ENCODE measurements at regions not wholly inside any gene's neighbourhood (a gene's known extent, or its start where the extent isn't known, plus 50 kb on each side); places are given as distances from the start of the nearest gene placed in this dataset.
"Not testable (repeated sequence)": the region's sequence is repeated elsewhere in the genome, so short reads cannot be mapped to it uniquely, and the experiment has no call there.

DNA sequence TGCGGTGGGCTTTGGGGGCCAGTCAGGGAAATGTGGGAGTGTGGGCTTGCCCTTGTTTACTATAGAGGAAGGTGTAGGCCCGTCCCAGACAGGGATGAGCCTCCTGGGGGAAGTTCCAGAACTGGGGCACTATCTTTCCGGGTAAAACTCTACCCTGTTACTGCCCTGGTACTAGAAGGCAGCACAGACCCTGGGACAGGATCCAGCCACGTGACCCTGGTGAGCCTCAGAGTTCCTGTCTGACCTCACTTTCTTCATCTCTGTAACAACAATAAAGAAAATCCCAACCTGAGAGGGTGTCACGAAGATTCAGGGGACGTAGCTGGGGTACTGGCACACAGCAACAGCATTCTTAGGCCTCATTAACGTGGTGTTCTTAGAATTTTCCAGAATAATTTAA is 239.6 kb upstream of the FOXF1 start:
- Histone ChIP-seq H3K27me3 (ENCODE audit: insufficient read depth, low read length) (peaks cover 9% of the 10 kb centered on the region), H3K4me2 (ENCODE audit: low read length) (no peak overlapping the region), H3K9ac (ENCODE audit: low read length) (no peak overlapping the region), H3K4me1 (ENCODE audit: insufficient read depth, low read length) (no peaks in the 10 kb centered on the region), H3K27ac (ENCODE audit: low read depth, low read length) (no peak overlapping the region), H4K20me1 (ENCODE audit: insufficient read depth, low read length) (no peaks in the 10 kb centered on the region), H2AFZ (ENCODE audit: low read depth, low read length) (no peak overlapping the region), H3K36me3 (ENCODE audit: insufficient read depth, low read length) (no peaks in the 10 kb centered on the region), H3K4me3 (ENCODE audit: insufficient read depth, low read depth, low read length) (no peak overlapping the region), H3K79me2 (ENCODE audit: insufficient read depth, low read length) (no peaks in the 10 kb centered on the region), H3K9me3 (ENCODE audit: insufficient read depth, low read depth, low read length) (no peaks in the 10 kb centered on the region)
- TF ChIP-seq, protein P1, sequence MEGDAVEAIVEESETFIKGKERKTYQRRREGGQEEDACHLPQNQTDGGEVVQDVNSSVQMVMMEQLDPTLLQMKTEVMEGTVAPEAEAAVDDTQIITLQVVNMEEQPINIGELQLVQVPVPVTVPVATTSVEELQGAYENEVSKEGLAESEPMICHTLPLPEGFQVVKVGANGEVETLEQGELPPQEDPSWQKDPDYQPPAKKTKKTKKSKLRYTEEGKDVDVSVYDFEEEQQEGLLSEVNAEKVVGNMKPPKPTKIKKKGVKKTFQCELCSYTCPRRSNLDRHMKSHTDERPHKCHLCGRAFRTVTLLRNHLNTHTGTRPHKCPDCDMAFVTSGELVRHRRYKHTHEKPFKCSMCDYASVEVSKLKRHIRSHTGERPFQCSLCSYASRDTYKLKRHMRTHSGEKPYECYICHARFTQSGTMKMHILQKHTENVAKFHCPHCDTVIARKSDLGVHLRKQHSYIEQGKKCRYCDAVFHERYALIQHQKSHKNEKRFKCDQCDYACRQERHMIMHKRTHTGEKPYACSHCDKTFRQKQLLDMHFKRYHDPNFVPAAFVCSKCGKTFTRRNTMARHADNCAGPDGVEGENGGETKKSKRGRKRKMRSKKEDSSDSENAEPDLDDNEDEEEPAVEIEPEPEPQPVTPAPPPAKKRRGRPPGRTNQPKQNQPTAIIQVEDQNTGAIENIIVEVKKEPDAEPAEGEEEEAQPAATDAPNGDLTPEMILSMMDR (IDR thresholded peaks at IDR 0.05; ENCODE audit: insufficient read depth, low read depth, low read length) = no peak
- TF ChIP-seq EZH2 (IDR thresholded peaks at IDR 0.05; ENCODE audit: insufficient read depth, low read length) = no peak
- FAIRE-seq (no peak), DNase-seq (ENCODE audit: low read depth) (no peak)
- no peaks in the 10 kb centered on the region for H3K9me3 Mint-ChIP-seq (ENCODE audit: unreplicated experiment)
- no peaks in the 10 kb centered on the region for H3K36me3 Mint-ChIP-seq (ENCODE audit: low read depth, unreplicated experiment)
- peaks cover 42% of the 10 kb centered on the region for H3K27me3 Mint-ChIP-seq (ENCODE audit: low read depth, unreplicated experiment)
- no peak overlapping the region for H3K27ac Mint-ChIP-seq (ENCODE audit: unreplicated experiment)
- H3K4me1 Mint-ChIP-seq (ENCODE audit: low read depth, unreplicated experiment) = no peaks in the 10 kb centered on the region
- no peak overlapping the region for H3K4me3 Mint-ChIP-seq (ENCODE audit: unreplicated experiment)

DNA sequence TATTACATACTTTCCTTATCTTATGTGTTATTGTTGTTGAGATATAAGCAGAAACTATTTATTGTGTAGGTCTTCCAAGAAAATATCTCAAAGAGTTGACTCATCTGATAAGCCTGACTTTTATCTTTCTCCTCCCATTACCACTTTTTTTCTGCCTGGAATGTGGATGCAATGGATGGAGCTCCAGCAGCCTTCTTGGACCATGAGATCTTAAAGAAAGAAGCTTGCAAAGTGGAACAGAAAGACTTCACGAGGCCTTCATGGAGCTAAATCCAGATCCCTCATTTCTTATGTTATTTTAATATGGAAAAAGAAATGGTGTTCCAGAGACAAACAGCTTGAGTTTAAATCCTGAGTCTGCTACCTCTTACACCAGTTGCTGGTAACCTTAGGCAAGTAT is 237.6 kb upstream of the FOXF1 start:
- H3K4me1 Mint-ChIP-seq (ENCODE audit: low read depth, unreplicated experiment) = no peaks in the 10 kb centered on the region
- H3K4me3 Mint-ChIP-seq (ENCODE audit: unreplicated experiment) = no peak overlapping the region
- DNase-seq (ENCODE audit: low read depth) = no peak

DNA sequence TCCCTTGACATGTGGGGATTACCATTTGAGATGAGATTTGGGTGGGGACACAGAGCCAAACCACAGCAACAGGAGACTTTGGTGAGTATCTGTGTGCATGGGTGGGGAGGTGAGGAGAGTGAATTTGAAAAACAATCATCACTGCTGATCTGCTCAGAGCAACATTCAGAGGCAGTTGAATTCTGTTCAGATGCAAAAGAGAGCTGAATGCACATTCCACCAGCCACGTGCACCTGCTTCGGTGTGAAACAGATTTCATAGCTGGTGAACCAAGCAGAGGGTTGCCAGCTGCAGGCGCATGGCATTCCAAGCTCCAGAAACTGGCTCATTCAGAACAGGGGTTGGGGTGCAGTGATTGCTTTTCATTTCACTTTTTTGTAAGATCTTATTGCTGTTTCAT is 233.1 kb upstream of the FOXF1 start:
- DNase-seq (ENCODE audit: low read depth) (no peak), FAIRE-seq (no peak)
- Mint-ChIP-seq H3K27ac (ENCODE audit: unreplicated experiment) (no peak overlapping the region), H3K27me3 (ENCODE audit: low read depth, unreplicated experiment) (peaks cover 71% of the 10 kb centered on the region), H3K4me1 (ENCODE audit: low read depth, unreplicated experiment) (no peaks in the 10 kb centered on the region), H3K9me3 (ENCODE audit: unreplicated experiment) (no peaks in the 10 kb centered on the region), H3K36me3 (ENCODE audit: low read depth, unreplicated experiment) (no peaks in the 10 kb centered on the region), H3K4me3 (ENCODE audit: unreplicated experiment) (no peak overlapping the region)
- Histone ChIP-seq H3K4me3 (ENCODE audit: insufficient read depth, low read depth, low read length) (no peak overlapping the region), H3K9me3 (ENCODE audit: insufficient read depth, low read depth, low read length) (no peaks in the 10 kb centered on the region), H3K4me2 (ENCODE audit: low read length) (no peak overlapping the region), H3K36me3 (ENCODE audit: insufficient read depth, low read length) (no peaks in the 10 kb centered on the region), H4K20me1 (ENCODE audit: insufficient read depth, low read length) (no peaks in the 10 kb centered on the region), H2AFZ (ENCODE audit: low read depth, low read length) (no peak overlapping the region), H3K27ac (ENCODE audit: low read depth, low read length) (no peak overlapping the region), H3K4me1 (ENCODE audit: insufficient read depth, low read length) (no peaks in the 10 kb centered on the region), H3K27me3 (ENCODE audit: insufficient read depth, low read length) (peaks cover 17% of the 10 kb centered on the region), H3K9ac (ENCODE audit: low read length) (no peak overlapping the region), H3K79me2 (ENCODE audit: insufficient read depth, low read length) (no peaks in the 10 kb centered on the region)
- TF ChIP-seq EZH2 (IDR thresholded peaks at IDR 0.05; ENCODE audit: insufficient read depth, low read length) = no peak
- TF ChIP-seq, protein P1 (IDR thresholded peaks at IDR 0.05; ENCODE audit: insufficient read depth, low read depth, low read length) = no peak

More for the DNA sequence above, 237.6 kb upstream of the FOXF1 start:
- Mint-ChIP-seq H3K9me3 (ENCODE audit: unreplicated experiment) (no peaks in the 10 kb centered on the region), H3K36me3 (ENCODE audit: low read depth, unreplicated experiment) (no peaks in the 10 kb centered on the region), H3K27me3 (ENCODE audit: low read depth, unreplicated experiment) (peaks cover 59% of the 10 kb centered on the region), H3K27ac (ENCODE audit: unreplicated experiment) (no peak overlapping the region)
- Histone ChIP-seq H2AFZ (ENCODE audit: low read depth, low read length) (no peak overlapping the region), H3K4me2 (ENCODE audit: low read length) (no peak overlapping the region), H3K4me1 (ENCODE audit: insufficient read depth, low read length) (no peaks in the 10 kb centered on the region), H3K27ac (ENCODE audit: low read depth, low read length) (no peak overlapping the region), H3K9ac (ENCODE audit: low read length) (no peak overlapping the region), H3K9me3 (ENCODE audit: insufficient read depth, low read depth, low read length) (no peaks in the 10 kb centered on the region), H4K20me1 (ENCODE audit: insufficient read depth, low read length) (no peaks in the 10 kb centered on the region), H3K4me3 (ENCODE audit: insufficient read depth, low read depth, low read length) (no peak overlapping the region), H3K27me3 (ENCODE audit: insufficient read depth, low read length) (peaks cover 13% of the 10 kb centered on the region), H3K36me3 (ENCODE audit: insufficient read depth, low read length) (no peaks in the 10 kb centered on the region), H3K79me2 (ENCODE audit: insufficient read depth, low read length) (no peaks in the 10 kb centered on the region)
- no peak for TF ChIP-seq EZH2 (IDR thresholded peaks at IDR 0.05; ENCODE audit: insufficient read depth, low read length)
- TF ChIP-seq, protein P1 (IDR thresholded peaks at IDR 0.05; ENCODE audit: insufficient read depth, low read depth, low read length) = no peak
- FAIRE-seq = no peak

DNA sequence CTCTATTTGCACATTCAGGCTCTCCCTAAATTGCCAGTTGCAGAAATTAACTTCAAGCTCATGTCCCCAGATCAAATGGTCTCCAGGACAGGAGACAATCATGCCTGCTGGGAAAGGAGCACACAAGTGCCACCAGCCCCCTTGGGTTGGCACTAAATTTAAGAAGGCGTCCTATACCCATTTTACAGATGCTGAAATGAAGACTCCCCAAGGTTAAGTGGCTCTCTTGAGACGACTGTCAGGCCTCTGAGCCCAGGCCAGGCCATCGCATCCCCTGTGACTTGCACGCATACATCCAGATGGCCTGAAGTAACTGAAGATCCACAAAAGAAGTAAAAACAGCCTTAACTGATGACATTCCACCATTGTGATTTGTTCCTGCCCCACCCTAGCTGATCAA is 232.5 kb upstream of the FOXF1 start:
- H3K4me1 Mint-ChIP-seq (ENCODE audit: low read depth, unreplicated experiment); H3K4me3 ChIP-seq (ENCODE audit: insufficient read depth, low read depth, low read length); H3K4me2 ChIP-seq (ENCODE audit: low read length); H3K9me3 Mint-ChIP-seq (ENCODE audit: unreplicated experiment); H3K9ac ChIP-seq (ENCODE audit: low read length); H3K4me1 ChIP-seq (ENCODE audit: insufficient read depth, low read length); H3K9me3 ChIP-seq (ENCODE audit: insufficient read depth, low read depth, low read length); H3K36me3 Mint-ChIP-seq (ENCODE audit: low read depth, unreplicated experiment); H3K27ac ChIP-seq (ENCODE audit: low read depth, low read length); H3K36me3 ChIP-seq (ENCODE audit: insufficient read depth, low read length); H3K79me2 ChIP-seq (ENCODE audit: insufficient read depth, low read length); H3K4me3 Mint-ChIP-seq (ENCODE audit: unreplicated experiment); H4K20me1 ChIP-seq (ENCODE audit: insufficient read depth, low read length); H2AFZ ChIP-seq (ENCODE audit: low read depth, low read length); FAIRE-seq; DNase-seq (ENCODE audit: low read depth); H3K27ac Mint-ChIP-seq (ENCODE audit: unreplicated experiment): not testable (repeated sequence)
- peaks cover 23% of the 10 kb centered on the region for H3K27me3 ChIP-seq (ENCODE audit: insufficient read depth, low read length)
- H3K27me3 Mint-ChIP-seq (ENCODE audit: low read depth, unreplicated experiment) = peaks cover 74% of the 10 kb centered on the region

Data from astrocyte (in vitro differentiated cells and primary cell).